HepG2 (cell line): ENCODE measurements at regions not wholly inside any gene's neighbourhood (a gene's known extent, or its start where the extent isn't known, plus 50 kb on each side); places are given as distances from the start of the nearest gene placed in this dataset.

ENCODE experiments used
- ATAC-seq: fragments of 200-7000 bp; cut with Tn5 transposase; 3 replicates; pipeline ENCODE4 v1.9.1; 2020; ENCODE audit warnings: mild to moderate bottlenecking, moderate library complexity
- BruUV-seq: library from RNA; stranded (reverse); fragments of 400-500 nt; replicated peaks from 2 replicates; lab custom pipeline; 2021; lab: Mats Ljungman, UMichigan
- CTCF ChIA-PET: fragments of 300-600 bp; formaldehyde crosslinking; extraction: SDS; loops from one replicate; lab custom pipeline; 2021; ENCODE audit warnings: low total read pairs, inconsistent platforms, low intra/inter-chr PET ratio; lab: Yijun Ruan, JAX
- POLR2A ChIA-PET: fragments of 350-600 bp; sonication (Branson Sonifier 250); formaldehyde crosslinking; loops from one replicate; lab custom pipeline; 2020; ENCODE audit warnings: antibody characterized with exemption, inconsistent platforms; lab: Yijun Ruan, JAX
- DNase-seq: peaks from one replicate; pipeline ENCODE4 v3.0.0-alpha.2; 2015; ENCODE audit warnings: low spot score
- FAIRE-seq: peaks from 3 replicates; lab custom pipeline; 2011; peaks lifted over from hg19 to GRCh38; lab: Jason Lieb, UNC
- H2AFZ ChIP-seq: one replicate; pipeline ENCODE4 v1.6.1; 2011; ENCODE audit warnings: low read length, inconsistent platforms
- H3K27ac ChIP-seq: fragments of 300-600 bp; 3 replicates; pipeline ENCODE4 v1.8.0; 2011; ENCODE audit warnings: mixed run types, mild to moderate bottlenecking, mixed read lengths, low read length, inconsistent platforms; ENCODE audit not compliant: insufficient read depth; ENCODE audit errors: extremely low read length
- H3K27me3 ChIP-seq, 2 experiments: fragments of 200-600 bp in 1 of 2; 2 replicates in 1 of 2; 3 replicates in 1 of 2; pipeline versions ENCODE4 v1.6.0 to v1.8.0; 2011; ENCODE audit warnings: low read length in 2 of 2, mild to moderate bottlenecking in 2 of 2, moderate library complexity in 2 of 2, inconsistent platforms in 1 of 2; ENCODE audit not compliant: insufficient read depth in 2 of 2, control insufficient read depth in 1 of 2
- H3K36me3 ChIP-seq, 2 experiments: fragments of 200-600 bp in 1 of 2; replicated peaks in 1 of 2; 2 replicates in 1 of 2; 3 replicates in 1 of 2; pipeline versions ENCODE4 v1.5.1 to v1.8.0; 2011; ENCODE audit warnings: low read length in 2 of 2, inconsistent platforms in 1 of 2; ENCODE audit not compliant: insufficient read depth in 2 of 2, control insufficient read depth in 1 of 2
- H3K4me1 ChIP-seq: 2 replicates; pipeline ENCODE4 v1.5.1; 2012; ENCODE audit warnings: low read length, inconsistent platforms; ENCODE audit not compliant: insufficient read depth
- H3K4me2 ChIP-seq: 2 replicates; pipeline ENCODE4 v1.6.0; 2011; ENCODE audit warnings: low read depth, low read length, inconsistent platforms
- H3K4me3 ChIP-seq, 3 experiments: fragments of 200-600 bp in 1 of 3; sonication (generic), shearing (Covaris generic) in 1 of 3; replicated peaks in 1 of 3; 2 replicates each; pipeline ENCODE4 v1.5.1; 2011 to 2016; ENCODE audit warnings: low read length in 3 of 3, inconsistent platforms in 2 of 3, low read depth in 2 of 3, mild to moderate bottlenecking in 2 of 3, control low read depth in 1 of 3, mixed read lengths in 1 of 3; ENCODE audit not compliant: insufficient read depth in 1 of 3
- H3K79me2 ChIP-seq: one replicate; pipeline ENCODE4 v1.6.1; 2011; ENCODE audit warnings: low read length, inconsistent platforms; ENCODE audit not compliant: insufficient read depth
- H3K9ac ChIP-seq: 2 replicates; pipeline ENCODE4 v1.6.0; 2011; ENCODE audit warnings: mild to moderate bottlenecking, low read depth, low read length, inconsistent platforms; ENCODE audit not compliant: insufficient read depth
- H3K9me3 ChIP-seq: 2 replicates; pipeline ENCODE4 v1.5.1; 2012; ENCODE audit warnings: mild to moderate bottlenecking, low read length
- H4K20me1 ChIP-seq: 2 replicates; pipeline ENCODE4 v1.6.0; 2011; ENCODE audit warnings: inconsistent platforms, mild to moderate bottlenecking, low read length, moderate library complexity; ENCODE audit not compliant: insufficient read depth
- RBM39 ChIP-seq: fragments of 200-400 bp; formaldehyde crosslinking; IDR thresholded peaks from one replicate; pipeline ENCODE4 v1.6.1; 2018; ENCODE audit warnings: antibody characterized with exemption, mild to moderate bottlenecking, low read depth, low read length; ENCODE audit not compliant: poor library complexity, severe bottlenecking
- U2AF2 ChIP-seq: fragments of 200-400 bp; formaldehyde crosslinking; IDR thresholded peaks from 2 replicates; pipeline ENCODE4 v1.6.1; 2017; ENCODE audit warnings: low read depth, mild to moderate bottlenecking, low read length
- WGBS: methylation state at CpG from one replicate; pipeline ENCODE4 v1.1.6; 2017; ENCODE audit warnings: low lambda C conversion rate; 5-methylcytosine and 5-hydroxymethylcytosine counted together
- in situ Hi-C: cut with HindIII; loops from 2 replicates; pipeline ENCODE4 v1.10.0; 2017; ENCODE audit warnings: low pct_unique_long_range_greater_than_20kb; ENCODE audit not compliant: extremely low pct_ligation_motif_present
- intact Hi-C: fragments of 100-400 bp; cut with micrococcal nuclease; formaldehyde crosslinking; loops from one replicate; pipeline ENCODE4 v1.10.0; 2022; ENCODE audit not compliant: unreplicated experiment
- TF ChIP-seq, protein P1 (sequence below): sonication (generic); formaldehyde crosslinking; IDR thresholded peaks from 2 replicates; pipeline ENCODE4 v1.5.1; 2020; ENCODE audit warnings: mild to moderate bottlenecking, missing genetic modification reagents
- TF ChIP-seq, protein P2 (sequence below): sonication (generic); formaldehyde crosslinking; conservative IDR thresholded peaks from 2 replicates; pipeline ENCODE4 v1.8.1; 2023; ENCODE audit warnings: missing genetic modification reagents
- TF ChIP-seq, protein P3 (sequence below): sonication (generic); formaldehyde crosslinking; IDR thresholded peaks from 2 replicates; pipeline ENCODE4 v1.5.1; 2020; ENCODE audit warnings: missing genetic modification reagents, mild to moderate bottlenecking, borderline replicate concordance

DNA sequence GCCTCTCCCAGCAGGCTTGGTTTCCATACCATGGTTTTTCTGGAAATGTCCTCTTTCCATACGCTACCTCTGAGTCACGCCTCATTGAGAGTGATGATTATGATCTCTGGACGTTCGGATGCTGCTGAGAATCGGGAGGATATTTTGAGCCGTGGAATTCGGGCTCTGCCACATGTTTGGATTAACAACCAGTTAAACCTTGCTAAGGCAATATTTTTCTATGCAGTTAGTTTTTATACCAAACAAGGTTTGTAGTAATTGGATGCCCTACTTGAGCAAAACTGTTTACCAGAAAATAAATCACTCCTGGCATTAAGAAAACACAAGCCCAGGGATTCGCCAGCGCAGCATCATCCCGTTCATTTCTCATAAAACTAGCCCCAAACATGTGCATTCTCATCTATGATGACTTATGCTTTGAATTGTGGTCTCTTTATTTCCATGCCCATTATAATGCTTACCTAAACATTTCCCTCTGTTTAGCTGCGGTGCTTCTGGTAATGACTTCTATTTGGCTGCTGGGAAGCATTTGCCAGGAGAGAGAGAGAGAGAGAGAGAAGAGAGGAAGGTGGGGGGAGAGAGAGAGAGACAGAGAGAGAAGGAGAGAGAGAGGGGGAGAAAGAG is 198.9 kb downstream of the CLIC5 start:
- H3K9ac ChIP-seq: no peak overlapping the region
- H3K27ac ChIP-seq: no peak overlapping the region
- 20% methylated on average over 11 of the region's 11 CpGs for WGBS
- in situ Hi-C loops: no loop called here
- ChIA-PET CTCF (no interaction called here), POLR2A (no interaction called here)
- no peak for TF ChIP-seq U2AF2
- TF ChIP-seq, protein P1, sequence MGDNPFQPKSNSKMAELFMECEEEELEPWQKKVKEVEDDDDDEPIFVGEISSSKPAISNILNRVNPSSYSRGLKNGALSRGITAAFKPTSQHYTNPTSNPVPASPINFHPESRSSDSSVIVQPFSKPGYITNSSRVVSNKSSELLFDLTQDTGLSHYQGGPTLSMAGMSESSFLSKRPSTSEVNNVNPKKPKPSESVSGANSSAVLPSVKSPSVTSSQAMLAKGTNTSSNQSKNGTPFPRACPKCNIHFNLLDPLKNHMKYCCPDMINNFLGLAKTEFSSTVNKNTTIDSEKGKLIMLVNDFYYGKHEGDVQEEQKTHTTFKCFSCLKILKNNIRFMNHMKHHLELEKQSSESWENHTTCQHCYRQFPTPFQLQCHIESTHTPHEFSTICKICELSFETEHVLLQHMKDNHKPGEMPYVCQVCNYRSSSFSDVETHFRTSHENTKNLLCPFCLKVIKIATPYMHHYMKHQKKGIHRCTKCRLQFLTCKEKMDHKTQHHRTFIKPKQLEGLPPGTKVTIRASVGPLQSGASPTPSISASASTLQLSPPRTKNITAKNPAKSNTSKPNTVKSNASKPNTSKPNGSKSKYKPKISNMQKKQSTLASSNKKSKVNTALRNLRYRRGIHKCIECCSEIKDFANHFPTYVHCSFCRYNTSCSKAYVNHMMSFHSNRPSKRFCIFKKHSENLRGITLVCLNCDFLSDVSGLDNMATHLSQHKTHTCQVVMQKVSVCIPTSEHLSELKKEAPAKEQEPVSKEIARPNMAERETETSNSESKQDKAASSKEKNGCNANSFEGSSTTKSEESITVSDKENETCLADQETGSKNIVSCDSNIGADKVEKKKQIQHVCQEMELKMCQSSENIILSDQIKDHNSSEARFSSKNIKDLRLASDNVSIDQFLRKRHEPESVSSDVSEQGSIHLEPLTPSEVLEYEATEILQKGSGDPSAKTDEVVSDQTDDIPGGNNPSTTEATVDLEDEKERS (CRISPR knock-in tag): no peak
- TF ChIP-seq, protein P2, sequence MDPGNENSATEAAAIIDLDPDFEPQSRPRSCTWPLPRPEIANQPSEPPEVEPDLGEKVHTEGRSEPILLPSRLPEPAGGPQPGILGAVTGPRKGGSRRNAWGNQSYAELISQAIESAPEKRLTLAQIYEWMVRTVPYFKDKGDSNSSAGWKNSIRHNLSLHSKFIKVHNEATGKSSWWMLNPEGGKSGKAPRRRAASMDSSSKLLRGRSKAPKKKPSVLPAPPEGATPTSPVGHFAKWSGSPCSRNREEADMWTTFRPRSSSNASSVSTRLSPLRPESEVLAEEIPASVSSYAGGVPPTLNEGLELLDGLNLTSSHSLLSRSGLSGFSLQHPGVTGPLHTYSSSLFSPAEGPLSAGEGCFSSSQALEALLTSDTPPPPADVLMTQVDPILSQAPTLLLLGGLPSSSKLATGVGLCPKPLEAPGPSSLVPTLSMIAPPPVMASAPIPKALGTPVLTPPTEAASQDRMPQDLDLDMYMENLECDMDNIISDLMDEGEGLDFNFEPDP (CRISPR knock-in tag): no peak
- TF ChIP-seq, protein P3, sequence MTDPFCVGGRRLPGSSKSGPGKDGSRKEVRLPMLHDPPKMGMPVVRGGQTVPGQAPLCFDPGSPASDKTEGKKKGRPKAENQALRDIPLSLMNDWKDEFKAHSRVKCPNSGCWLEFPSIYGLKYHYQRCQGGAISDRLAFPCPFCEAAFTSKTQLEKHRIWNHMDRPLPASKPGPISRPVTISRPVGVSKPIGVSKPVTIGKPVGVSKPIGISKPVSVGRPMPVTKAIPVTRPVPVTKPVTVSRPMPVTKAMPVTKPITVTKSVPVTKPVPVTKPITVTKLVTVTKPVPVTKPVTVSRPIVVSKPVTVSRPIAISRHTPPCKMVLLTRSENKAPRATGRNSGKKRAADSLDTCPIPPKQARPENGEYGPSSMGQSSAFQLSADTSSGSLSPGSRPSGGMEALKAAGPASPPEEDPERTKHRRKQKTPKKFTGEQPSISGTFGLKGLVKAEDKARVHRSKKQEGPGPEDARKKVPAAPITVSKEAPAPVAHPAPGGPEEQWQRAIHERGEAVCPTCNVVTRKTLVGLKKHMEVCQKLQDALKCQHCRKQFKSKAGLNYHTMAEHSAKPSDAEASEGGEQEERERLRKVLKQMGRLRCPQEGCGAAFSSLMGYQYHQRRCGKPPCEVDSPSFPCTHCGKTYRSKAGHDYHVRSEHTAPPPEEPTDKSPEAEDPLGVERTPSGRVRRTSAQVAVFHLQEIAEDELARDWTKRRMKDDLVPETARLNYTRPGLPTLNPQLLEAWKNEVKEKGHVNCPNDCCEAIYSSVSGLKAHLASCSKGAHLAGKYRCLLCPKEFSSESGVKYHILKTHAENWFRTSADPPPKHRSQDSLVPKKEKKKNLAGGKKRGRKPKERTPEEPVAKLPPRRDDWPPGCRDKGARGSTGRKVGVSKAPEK (CRISPR knock-in tag): no peak
- TF ChIP-seq RBM39: no peak
- H3K79me2 ChIP-seq: no peaks in the 10 kb centered on the region
- 0 out of 5 replicates have a peak, but pooled peaks cover 0 to 8% of the 10 kb centered on the region in 2 experiments for H3K27me3 ChIP-seq
- no peaks in the 10 kb centered on the region for H3K4me1 ChIP-seq
- H3K36me3 ChIP-seq: no peaks in the 10 kb centered on the region
- no peak overlapping the region for H3K4me2 ChIP-seq
- FAIRE-seq (no peak), DNase-seq (no peak), ATAC-seq (no peak)
- no peaks in the 10 kb centered on the region for H4K20me1 ChIP-seq
- no TSS peak for BruUV-seq
- no peak overlapping the region for H3K4me3 ChIP-seq
- no peak overlapping the region for H2AFZ ChIP-seq
- intact Hi-C loops: no loop called here
- H3K9me3 ChIP-seq: no peaks in the 10 kb centered on the region
